ENCODE measurements at regions not wholly inside any gene's neighbourhood (a gene's known extent, or its start where the extent isn't known, plus 50 kb on each side); places are given as distances from the start of the nearest gene placed in this dataset.
"Not testable (repeated sequence)": the region's sequence is repeated elsewhere in the genome, so short reads cannot be mapped to it uniquely, and the experiment has no call there.

DNA sequence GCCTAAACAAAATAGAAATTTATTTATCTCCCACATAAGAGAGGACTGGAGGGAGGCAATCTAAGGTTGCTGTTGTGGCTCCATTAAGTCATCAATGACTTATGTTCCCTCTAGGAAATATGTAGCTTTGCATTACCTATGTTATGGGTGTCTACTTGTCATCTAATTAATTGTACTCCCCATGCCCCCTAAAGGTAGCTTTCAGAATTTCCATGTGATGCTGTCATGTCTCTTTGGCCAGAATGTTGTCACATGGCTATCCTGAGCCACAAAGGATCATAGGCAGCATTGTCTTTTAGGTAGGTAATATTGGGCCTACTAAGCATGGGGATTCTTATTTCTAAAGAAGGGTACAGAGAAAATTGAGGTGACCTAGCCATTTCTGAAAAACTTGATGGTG, 935.6 kb upstream of the FANCL start:
- no peaks in the 10 kb centered on the region for H3K4me1 ChIP-seq (ENCODE audit: control insufficient read depth, insufficient read depth, low read length)
- H3K27ac ChIP-seq (ENCODE audit: low read length) = no peak overlapping the region
- no peaks in the 10 kb centered on the region for H3K27me3 ChIP-seq (ENCODE audit: control insufficient read depth, insufficient read depth)
- DNase-seq (no peak), ATAC-seq (no peak)
- no peak overlapping the region for H3K4me3 ChIP-seq (ENCODE audit: low read length)
- no peaks in the 10 kb centered on the region for H3K9me3 ChIP-seq (ENCODE audit: control insufficient read depth, low read length)
- intact Hi-C loops (cut with DNase I) = no loop called here

DNA sequence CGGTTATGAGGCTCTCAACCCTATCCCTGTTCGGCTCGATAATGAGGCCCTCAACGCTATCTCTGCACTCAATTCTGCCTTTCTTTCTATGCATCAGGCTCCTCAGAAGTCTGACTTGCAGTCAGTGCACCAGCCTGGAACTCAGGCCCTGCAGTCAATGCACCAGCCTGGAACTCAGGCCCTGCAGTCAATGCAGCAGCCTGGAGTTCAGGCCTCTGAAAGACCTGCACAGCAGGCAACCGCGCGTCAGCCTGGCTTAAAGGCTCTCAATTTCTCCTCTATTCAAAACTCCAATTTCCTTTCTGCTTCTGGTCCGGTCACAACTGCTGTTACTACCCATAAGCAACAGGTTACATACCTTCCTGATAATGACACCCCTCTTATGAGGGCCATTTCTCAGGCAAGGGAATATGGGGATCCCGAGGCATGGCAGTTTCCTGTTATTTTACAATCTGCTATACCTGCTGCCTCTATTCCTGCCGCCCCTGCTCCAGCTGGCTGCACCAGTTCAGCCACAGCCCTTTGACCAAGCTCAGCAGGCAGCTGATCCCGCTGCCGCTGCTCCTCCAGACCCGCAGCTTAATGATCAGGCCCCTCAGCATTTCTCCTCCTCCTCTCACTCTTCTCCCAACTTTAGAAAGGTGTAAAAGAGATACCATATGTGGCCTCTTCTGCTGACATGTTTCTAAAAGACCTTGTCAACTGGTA, 933.6 kb upstream of the FANCL start:
- ATAC-seq (no peak), DNase-seq (no peak)
- H3K27me3 ChIP-seq (ENCODE audit: control insufficient read depth, insufficient read depth) = no peaks in the 10 kb centered on the region
- WGBS = 82% methylated on average over 13 of the region's 13 CpGs
- H3K27ac ChIP-seq (ENCODE audit: low read length) = no peak overlapping the region
- intact Hi-C loops (cut with DNase I) = no loop called here
- H3K4me1 ChIP-seq (ENCODE audit: control insufficient read depth, insufficient read depth, low read length) = no peaks in the 10 kb centered on the region
- no peaks in the 10 kb centered on the region for H3K9me3 ChIP-seq (ENCODE audit: control insufficient read depth, low read length)
- H3K4me3 ChIP-seq (ENCODE audit: low read length) = no peak overlapping the region

DNA sequence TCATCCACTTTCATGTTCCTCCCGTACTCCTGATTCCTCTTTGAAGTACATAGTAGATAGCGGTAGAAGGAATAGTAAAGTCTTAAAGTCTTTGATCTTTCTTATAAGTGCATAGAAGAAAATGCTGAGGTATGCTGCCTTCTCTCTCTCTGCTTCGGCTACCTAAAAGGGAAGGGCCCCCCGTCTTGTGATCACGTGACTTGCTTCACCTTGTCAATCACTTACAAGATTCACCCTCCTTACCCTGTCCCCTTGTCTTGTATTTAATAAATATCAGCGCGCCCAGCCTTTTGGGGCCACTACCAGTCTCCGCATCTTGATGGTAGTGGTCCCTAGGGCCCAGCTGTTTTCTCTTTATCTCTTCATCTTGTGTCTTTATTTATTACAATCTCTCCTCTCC, 932.2 kb upstream of the FANCL start:
- DNase-seq (no peak), ATAC-seq (no peak)
- intact Hi-C loops (cut with DNase I) = no loop called here
- H3K9me3 ChIP-seq (ENCODE audit: control insufficient read depth, low read length) = no peaks in the 10 kb centered on the region
- no peaks in the 10 kb centered on the region for H3K4me1 ChIP-seq (ENCODE audit: control insufficient read depth, insufficient read depth, low read length)
- 86% methylated on average over 8 of the region's 8 CpGs for WGBS
- no peak overlapping the region for H3K4me3 ChIP-seq (ENCODE audit: low read length)
- H3K27me3 ChIP-seq (ENCODE audit: control insufficient read depth, insufficient read depth) = no peaks in the 10 kb centered on the region
- H3K27ac ChIP-seq (ENCODE audit: low read length) = no peak overlapping the region

DNA sequence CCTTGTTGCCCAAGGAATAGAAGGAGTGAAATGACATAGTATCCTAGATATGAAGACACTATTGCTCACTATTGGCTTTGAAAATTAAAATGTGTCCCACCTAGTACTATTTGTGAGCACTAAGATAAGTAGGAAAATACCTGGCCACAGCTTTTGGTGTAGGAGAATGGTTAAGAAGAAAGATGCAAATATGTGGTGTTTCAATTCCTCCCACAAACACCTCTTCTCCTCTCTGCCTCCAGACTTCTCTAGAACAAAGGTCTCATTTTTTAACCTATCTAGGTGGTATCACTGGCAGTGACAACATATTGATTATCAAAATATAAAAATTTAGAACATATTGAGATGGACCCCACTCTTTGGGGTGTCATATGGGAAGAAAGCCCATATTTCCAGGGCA, 929.9 kb upstream of the FANCL start:
- ATAC-seq = no peak
- Histone ChIP-seq H3K27ac (ENCODE audit: low read length) (no peak overlapping the region), H3K4me3 (ENCODE audit: low read length) (no peak overlapping the region), H3K27me3 (ENCODE audit: control insufficient read depth, insufficient read depth) (no peaks in the 10 kb centered on the region), H3K4me1 (ENCODE audit: control insufficient read depth, insufficient read depth, low read length) (no peaks in the 10 kb centered on the region), H3K9me3 (ENCODE audit: control insufficient read depth, low read length) (no peaks in the 10 kb centered on the region)
- intact Hi-C loops (cut with DNase I) = no loop called here
- no peak for DNase-seq

DNA sequence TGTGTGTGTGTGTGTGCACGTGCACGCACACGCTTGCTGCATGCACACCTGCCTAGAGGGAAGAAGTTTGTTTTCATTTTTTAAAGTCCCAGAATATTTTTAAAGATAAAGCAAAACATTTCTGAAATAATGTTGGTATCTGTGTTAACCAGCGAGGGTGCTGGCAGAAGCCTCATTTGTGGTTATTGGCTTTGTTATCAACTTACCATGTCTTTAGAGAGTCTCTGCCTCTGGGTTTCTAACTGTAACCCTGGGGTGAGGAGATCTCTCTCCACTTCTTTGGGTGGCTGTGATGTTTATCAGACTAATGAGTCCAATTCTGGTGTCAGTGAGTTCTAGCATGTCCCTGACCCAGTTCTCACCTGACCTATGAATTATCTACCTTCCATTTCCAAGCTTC, 927.6 kb upstream of the FANCL start:
- Histone ChIP-seq H3K4me1 (ENCODE audit: control insufficient read depth, insufficient read depth, low read length) (no peaks in the 10 kb centered on the region), H3K9me3 (ENCODE audit: control insufficient read depth, low read length) (no peaks in the 10 kb centered on the region), H3K27me3 (ENCODE audit: control insufficient read depth, insufficient read depth) (no peaks in the 10 kb centered on the region), H3K4me3 (ENCODE audit: low read length) (no peak overlapping the region), H3K27ac (ENCODE audit: low read length) (no peak overlapping the region)
- intact Hi-C loops (cut with DNase I) = no loop called here
- ATAC-seq (no peak), DNase-seq (no peak)
- WGBS = 89% methylated on average over 4 of the region's 4 CpGs

DNA sequence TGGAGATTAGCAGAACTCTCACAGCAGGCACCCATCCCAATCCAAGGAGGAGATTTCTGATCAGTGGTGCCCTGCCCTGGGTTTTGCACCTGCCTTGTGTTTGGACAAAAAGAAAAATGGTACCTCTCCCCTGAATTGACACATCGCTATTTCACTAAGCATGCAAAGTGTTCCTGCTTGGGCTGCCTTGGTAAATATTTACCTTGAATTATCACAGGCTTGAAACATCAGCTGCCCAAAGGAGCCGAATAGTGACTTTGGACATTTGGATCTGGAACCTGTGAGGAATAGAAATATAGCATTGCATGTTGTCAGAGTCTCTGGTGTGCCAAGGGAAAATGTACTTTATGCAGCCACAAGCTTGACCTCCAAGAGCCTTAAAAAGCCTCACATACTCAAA, 926.4 kb upstream of the FANCL start:
- intact Hi-C loops (cut with DNase I) = no loop called here
- H3K4me1 ChIP-seq (ENCODE audit: control insufficient read depth, insufficient read depth, low read length) = no peaks in the 10 kb centered on the region
- 86% methylated on average over 2 of the region's 2 CpGs for WGBS
- H3K27ac ChIP-seq (ENCODE audit: low read length) = no peak overlapping the region
- H3K4me3 ChIP-seq (ENCODE audit: low read length) = no peak overlapping the region
- H3K27me3 ChIP-seq (ENCODE audit: control insufficient read depth, insufficient read depth) = no peaks in the 10 kb centered on the region
- H3K9me3 ChIP-seq (ENCODE audit: control insufficient read depth, low read length) = no peaks in the 10 kb centered on the region
- DNase-seq = no peak
- no peak for ATAC-seq

DNA sequence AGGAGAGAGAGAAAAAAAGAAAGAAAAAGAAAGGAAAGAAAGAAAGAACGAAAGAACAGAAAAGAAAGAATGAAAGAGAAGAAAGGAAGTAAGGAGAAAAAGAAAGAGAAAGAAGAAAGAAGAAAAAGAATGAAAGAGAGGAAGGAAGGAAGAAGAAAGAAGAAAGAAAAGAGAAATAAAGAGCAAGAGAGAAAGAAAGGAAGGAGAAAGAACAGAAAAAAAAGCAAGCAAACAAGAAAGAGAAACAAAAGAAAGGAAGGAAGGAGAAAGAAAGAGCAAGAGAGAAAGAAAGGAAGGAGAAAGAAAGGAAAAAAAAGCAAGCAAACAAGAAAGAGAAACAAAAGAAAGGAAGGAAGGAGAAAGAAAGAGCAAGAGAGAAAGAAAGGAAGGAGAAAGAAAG, 916.8 kb upstream of the FANCL start:
- DNase-seq; H3K27ac ChIP-seq (ENCODE audit: low read length); intact Hi-C loops (cut with DNase I); ATAC-seq; H3K9me3 ChIP-seq (ENCODE audit: control insufficient read depth, low read length); H3K4me1 ChIP-seq (ENCODE audit: control insufficient read depth, insufficient read depth, low read length); H3K4me3 ChIP-seq (ENCODE audit: low read length); H3K27me3 ChIP-seq (ENCODE audit: control insufficient read depth, insufficient read depth): not testable (repeated sequence)
- WGBS = 57% methylated on average over 1 of the region's 1 CpG

DNA sequence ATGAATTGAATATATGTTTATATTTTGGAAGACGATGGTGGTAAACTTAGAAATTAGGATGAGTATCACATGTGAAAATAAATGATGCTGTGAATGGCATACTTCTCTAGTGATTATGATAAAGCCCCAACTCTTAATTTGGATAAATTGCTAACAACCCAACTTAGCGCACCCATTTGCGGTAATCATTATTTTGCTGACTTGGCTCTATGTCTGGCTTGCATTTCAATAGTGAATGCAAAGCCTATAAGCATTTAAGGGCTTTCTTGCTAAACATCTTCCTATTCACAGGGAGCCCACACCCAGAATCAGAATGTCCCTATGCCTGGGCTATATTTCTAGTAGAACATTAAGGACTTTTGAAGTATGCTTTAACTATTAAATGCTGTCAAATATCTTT, 910.7 kb upstream of the FANCL start:
- H3K9me3 ChIP-seq (ENCODE audit: control insufficient read depth, low read length) = no peaks in the 10 kb centered on the region
- 95% methylated on average over 3 of the region's 3 CpGs for WGBS
- ATAC-seq = no peak
- no peak for DNase-seq
- no peak overlapping the region for H3K4me3 ChIP-seq (ENCODE audit: low read length)
- H3K27me3 ChIP-seq (ENCODE audit: control insufficient read depth, insufficient read depth) = no peaks in the 10 kb centered on the region
- no peaks in the 10 kb centered on the region for H3K4me1 ChIP-seq (ENCODE audit: control insufficient read depth, insufficient read depth, low read length)
- intact Hi-C loops (cut with DNase I) = no loop called here
- H3K27ac ChIP-seq (ENCODE audit: low read length) = no peak overlapping the region

DNA sequence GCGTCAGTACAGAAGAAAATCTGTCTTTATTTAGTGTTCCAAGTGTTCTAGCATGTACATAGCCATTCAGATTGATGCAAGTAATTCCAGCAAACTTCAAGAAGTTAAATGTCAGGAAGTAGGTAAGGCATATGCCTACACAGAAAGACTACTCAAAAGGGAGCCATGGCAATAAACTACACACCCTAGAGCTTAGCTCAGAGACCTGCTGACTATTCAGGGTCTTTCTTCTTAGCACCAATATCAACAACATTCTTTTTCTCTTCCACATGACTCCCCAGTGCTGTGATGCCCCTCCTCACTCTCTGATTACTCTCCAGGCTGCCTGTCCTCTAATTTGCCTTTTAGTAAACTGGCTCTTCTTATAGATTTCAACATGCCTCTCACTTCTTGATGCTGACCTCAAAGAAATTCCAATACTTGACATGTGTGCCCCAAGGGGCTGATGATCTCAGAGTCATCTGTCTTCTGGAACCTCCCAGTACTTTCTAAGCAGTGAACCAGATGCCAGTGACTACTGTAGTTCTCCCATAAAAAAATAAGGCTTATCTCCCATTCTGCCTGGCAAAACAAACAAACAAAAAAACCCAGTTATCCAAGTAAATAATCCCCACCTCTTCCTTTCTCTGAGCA, 909.2 kb upstream of the FANCL start:
- WGBS = 76% methylated on average over 1 of the region's 1 CpG
- DNase-seq = no peak
- intact Hi-C loops (cut with DNase I) = no loop called here
- Histone ChIP-seq H3K9me3 (ENCODE audit: control insufficient read depth, low read length) (no peaks in the 10 kb centered on the region), H3K27me3 (ENCODE audit: control insufficient read depth, insufficient read depth) (no peaks in the 10 kb centered on the region), H3K4me1 (ENCODE audit: control insufficient read depth, insufficient read depth, low read length) (no peaks in the 10 kb centered on the region), H3K27ac (ENCODE audit: low read length) (no peak overlapping the region), H3K4me3 (ENCODE audit: low read length) (no peak overlapping the region)
- no peak for ATAC-seq

DNA sequence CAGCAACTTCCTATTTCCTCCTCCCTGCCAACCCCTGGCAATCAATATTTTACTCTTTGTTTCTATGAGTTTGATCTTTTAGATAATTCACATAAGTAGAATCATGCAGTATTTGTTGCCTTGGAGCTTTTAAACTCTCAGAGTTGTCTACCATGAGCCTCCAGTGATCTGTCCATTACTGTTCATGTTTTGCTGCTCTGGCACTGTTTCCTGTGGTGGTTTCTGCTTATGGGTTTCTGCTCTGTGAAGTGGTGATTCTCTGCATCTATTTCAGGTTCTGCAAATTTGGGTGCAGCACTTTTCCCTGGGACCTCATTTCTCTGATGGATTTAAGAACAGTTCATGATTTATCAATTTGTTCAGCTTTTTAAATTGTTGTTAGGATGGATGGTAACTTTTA, 908.1 kb upstream of the FANCL start:
- no peak overlapping the region for H3K4me3 ChIP-seq (ENCODE audit: low read length)
- no peaks in the 10 kb centered on the region for H3K4me1 ChIP-seq (ENCODE audit: control insufficient read depth, insufficient read depth, low read length)
- H3K9me3 ChIP-seq (ENCODE audit: control insufficient read depth, low read length) = no peaks in the 10 kb centered on the region
- intact Hi-C loops (cut with DNase I) = no loop called here
- H3K27me3 ChIP-seq (ENCODE audit: control insufficient read depth, insufficient read depth) = no peaks in the 10 kb centered on the region
- DNase-seq = no peak
- no peak overlapping the region for H3K27ac ChIP-seq (ENCODE audit: low read length)
- ATAC-seq = no peak

DNA sequence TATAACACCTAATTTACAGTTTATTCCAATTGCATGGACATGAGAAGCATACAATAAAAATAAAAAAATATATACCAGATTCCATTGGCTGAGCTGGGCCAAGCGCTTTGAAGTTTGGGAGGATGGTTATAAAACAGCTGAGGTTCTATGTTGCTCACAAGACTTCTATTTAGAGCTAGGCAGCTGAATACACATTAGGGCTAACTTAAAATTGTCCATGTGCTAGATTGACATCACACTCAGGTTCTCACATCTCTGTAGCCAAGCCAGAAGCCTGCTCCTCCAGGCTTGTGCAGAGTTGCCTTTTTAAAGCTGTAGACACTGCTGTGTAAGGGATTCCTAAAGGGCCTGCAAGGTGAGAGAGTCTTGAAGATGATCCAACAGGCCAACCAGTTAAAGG, 871.1 kb upstream of the FANCL start:
- DNase-seq (no peak), ATAC-seq (no peak)
- Histone ChIP-seq H3K4me1 (ENCODE audit: control insufficient read depth, insufficient read depth, low read length) (no peaks in the 10 kb centered on the region), H3K4me3 (ENCODE audit: low read length) (no peak overlapping the region), H3K9me3 (ENCODE audit: control insufficient read depth, low read length) (no peaks in the 10 kb centered on the region), H3K27me3 (ENCODE audit: control insufficient read depth, insufficient read depth) (no peaks in the 10 kb centered on the region), H3K27ac (ENCODE audit: low read length) (no peak overlapping the region)
- intact Hi-C loops (cut with DNase I) = no loop called here
- WGBS = 90% methylated on average over 1 of the region's 1 CpG

DNA sequence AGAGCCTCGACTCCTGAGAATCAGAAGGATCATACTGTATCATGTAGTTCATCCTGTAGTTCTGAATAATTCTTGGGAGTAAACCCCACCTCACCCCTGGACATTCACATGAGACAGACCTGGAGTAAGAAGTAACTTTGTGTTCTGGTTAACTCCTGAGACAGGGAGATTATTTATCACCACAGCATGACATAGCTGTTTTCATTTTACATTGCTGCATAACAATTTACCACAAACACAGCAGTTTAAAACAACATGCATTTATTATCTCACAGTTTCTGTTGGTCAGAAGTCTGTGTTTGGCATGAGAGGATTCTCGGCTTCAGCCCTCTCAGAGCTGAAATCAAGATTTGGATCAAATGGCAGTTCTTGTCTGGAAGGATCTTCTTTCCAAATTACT, 855.8 kb upstream of the FANCL start:
- Histone ChIP-seq H3K4me1 (ENCODE audit: control insufficient read depth, insufficient read depth, low read length) (no peaks in the 10 kb centered on the region), H3K27ac (ENCODE audit: low read length) (no peak overlapping the region), H3K9me3 (ENCODE audit: control insufficient read depth, low read length) (no peaks in the 10 kb centered on the region), H3K4me3 (ENCODE audit: low read length) (no peak overlapping the region), H3K27me3 (ENCODE audit: control insufficient read depth, insufficient read depth) (no peaks in the 10 kb centered on the region)
- intact Hi-C loops (cut with DNase I) = no loop called here
- DNase-seq (no peak), ATAC-seq (no peak)
- WGBS = 71% methylated on average over 2 of the region's 2 CpGs
